ENCODE measurements at regions not wholly inside any gene's neighbourhood (a gene's known extent, or its start where the extent isn't known, plus 50 kb on each side); places are given as distances from the start of the nearest gene placed in this dataset.

GRCh38 chr17:45693792-45694191, 90.3 kb upstream of the CRHR1 start:
- no peak for TF ChIP-seq CTCF (IDR thresholded peaks at IDR 0.05 in 8 of 11, conservative IDR thresholded peaks at IDR 0.05 in 3 of 11)
- TF ChIP-seq POLR2A (IDR thresholded peaks at IDR 0.05), result no peak
- TF ChIP-seq POLR2AphosphoS5 (IDR thresholded peaks at IDR 0.05), result no peak
